NOMO-1 treated with dmso at 0.1 percent for 144 hours (cell line): ENCODE measurements at regions not wholly inside any gene's neighbourhood (a gene's known extent, or its start where the extent isn't known, plus 50 kb on each side); places are given as distances from the start of the nearest gene placed in this dataset.

Experiments used
- DNase-seq: peaks from one replicate; lab custom pipeline; 2025; ENCODE audit not compliant: unreplicated experiment; lab: John Stamatoyannopoulos, UW

DNA sequence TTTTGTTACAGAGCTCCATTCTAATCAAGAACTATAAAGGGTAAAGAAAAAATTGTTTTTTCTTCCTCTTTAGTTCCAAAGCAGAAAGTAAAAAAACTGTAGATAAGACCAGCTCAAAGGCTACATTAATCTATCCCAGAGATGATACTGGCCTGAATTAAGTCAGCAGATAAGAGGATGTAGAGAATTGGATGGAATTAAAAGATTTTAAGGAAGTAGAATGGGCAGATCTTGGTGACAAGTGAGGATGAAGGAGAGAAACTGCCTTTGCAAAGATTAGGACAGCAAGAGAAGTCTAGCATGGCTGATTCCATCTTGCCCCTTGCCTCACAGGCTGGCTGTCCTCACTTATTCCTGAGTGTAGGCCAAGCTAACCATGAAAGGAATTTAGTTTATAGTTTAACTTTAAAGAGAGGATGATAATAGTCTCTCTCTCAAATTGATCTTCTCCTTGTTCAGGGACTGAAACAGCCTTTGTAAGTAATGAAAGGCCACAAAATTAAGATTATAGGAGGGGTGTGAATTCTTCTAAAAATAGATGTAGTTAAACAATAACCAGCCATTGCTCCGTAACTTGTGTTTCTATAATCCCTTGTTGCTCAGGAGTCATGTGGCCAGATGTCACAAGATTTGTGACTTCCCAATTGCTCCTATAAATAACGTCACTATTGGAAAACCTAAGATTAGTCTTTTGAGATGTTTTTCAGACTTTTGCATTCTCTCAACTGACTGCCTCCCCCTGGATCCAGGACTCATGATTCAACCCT, 265.0 kb upstream of the USP24 start:
- no peak for DNase-seq

- no peak for DNase-seq
Measured at GRCh38 chr1:55478742-55479141, 263.6 kb upstream of the USP24 start.

- DNase-seq: no peak
Measured at GRCh38 chr1:55477953-55478352, 262.8 kb upstream of the USP24 start.

GRCh38 chr1:55476445-55477015, 261.4 kb upstream of the USP24 start:
- DNase-seq: no peak

- DNase-seq: peak; percentile 1
Measured at GRCh38 chr1:55474168-55474786, 259.1 kb upstream of the USP24 start.

GRCh38 chr1:55473661-55474060, 258.5 kb upstream of the USP24 start:
- no peak for DNase-seq

- DNase-seq: no peak
Measured at GRCh38 chr1:55472784-55473183, 257.6 kb upstream of the USP24 start.

DNA sequence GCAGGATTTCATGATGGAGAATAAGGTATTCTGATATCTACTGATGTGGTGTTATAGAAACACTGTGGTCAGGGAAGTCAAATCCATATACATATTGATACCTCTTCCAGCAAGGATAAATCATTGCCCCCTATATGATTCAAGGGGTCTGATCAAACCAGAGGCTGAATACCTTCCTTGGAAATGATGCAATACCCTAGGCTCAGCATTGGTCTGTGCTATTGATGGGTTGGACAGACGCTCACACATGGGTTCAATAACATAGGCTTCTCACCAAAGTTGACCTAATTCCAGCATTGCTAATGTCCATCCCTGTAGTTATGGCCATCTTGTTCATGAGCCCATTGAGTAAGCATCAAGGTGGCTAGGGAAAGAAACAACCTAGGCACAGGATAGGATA, 257.0 kb upstream of the USP24 start:
- no peak for DNase-seq

DNA sequence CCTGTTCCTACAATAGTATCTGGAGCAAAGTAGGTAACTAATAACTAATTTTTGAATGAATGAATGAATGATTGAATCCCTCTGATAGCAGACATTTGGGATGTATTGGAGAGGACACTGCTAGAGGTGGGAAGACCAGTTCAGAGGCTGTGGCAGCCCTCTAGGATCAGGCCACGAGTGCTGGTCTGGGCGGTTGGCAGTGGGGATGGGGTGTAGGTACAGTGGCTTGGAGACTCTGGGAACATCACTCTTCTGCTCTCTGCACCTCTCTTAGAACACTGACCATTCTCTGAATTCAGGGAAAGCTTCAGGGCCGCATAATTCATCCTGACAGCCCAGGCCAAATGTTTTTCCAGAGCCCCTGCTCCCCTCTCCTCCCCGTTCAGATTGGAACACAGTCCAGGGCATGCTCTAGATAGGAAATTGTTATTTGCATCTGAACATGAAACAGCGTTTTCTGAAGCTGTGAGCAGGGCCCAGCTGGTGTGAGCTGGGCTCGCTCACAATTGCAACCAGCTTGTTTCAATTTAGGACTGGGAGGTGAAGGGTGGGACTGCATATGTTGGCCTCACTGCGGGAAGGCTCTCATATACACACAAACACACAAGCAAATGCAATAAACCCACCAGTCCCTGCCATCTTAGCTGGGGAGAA, 253.1 kb upstream of the USP24 start:
- no peak for DNase-seq

GRCh38 chr1:55466921-55467320, 251.8 kb upstream of the USP24 start:
- DNase-seq: no peak

DNA sequence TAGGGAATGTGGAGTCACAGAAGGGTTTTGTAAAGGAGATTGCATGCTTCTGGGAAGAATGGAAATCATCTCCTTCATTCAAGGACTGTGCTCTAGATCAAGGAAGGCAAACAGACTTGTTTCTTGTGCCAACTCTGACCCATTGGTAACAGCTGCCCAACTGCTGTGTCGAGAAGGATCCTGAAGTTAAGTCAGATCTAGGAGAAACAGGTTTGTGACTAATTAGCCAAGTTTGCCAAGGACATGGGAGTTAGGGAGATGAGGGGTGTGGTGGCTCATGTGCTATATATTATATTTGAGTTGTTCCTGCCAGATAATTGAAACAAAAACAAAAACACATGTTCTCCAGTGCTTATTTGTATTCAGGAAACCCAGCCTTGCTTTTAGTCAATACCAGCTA, 251.2 kb upstream of the USP24 start:
- no peak for DNase-seq

GRCh38 chr1:55464550-55464949, 249.4 kb upstream of the USP24 start:
- no peak for DNase-seq

DNA sequence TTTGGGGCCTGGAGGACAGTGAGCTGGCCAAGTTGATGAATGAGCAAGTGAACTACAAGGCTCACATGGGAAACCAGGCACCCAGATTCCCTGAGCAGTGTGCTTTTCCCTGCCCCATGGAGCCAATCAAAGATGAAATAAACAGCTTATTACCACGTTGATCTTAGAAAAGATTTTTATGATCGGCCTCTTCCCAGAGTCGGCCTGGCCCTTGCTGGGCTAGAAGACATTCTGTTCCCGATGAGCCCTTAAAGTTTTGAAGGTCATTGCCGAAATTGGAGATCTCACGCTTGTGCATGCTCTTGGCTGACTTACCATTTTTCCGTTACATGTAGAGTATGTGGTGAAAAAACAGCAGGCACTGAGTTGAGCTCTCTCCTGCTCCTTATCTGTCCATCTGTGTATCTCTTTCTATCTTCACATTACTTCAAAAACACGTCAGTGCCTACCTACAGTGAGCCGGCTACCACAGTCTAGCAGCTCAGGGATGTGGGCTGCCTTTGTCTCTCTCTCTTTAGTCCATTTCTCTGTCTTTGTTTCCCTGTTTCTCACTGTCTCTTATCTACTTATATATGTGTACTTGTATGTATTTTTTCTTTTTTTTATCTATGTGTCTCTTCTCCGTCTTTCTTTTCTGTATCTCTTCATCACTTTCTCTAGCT, 248.8 kb upstream of the USP24 start:
- DNase-seq: no peak

- DNase-seq: no peak
Measured at GRCh38 chr1:55457874-55458273, 242.7 kb upstream of the USP24 start.

DNA sequence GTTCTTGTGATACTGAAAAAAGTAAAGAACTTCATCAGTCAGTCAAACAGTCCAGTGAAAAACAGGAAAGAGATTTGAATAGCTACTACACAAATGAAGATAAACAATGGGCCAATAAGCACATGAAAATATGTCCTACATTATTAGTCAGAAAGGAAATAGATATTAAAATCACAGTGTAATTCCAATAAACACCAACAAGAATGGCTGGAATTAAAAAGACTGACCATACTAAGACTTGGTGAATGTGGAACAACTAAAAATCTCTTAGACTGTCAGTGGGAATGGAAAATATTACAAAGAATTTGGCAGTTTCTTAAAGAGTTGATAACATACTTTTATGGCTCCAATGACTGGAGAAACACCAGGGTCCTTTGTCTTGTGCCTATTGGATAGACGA, 241.8 kb upstream of the USP24 start:
- DNase-seq: no peak

DNA sequence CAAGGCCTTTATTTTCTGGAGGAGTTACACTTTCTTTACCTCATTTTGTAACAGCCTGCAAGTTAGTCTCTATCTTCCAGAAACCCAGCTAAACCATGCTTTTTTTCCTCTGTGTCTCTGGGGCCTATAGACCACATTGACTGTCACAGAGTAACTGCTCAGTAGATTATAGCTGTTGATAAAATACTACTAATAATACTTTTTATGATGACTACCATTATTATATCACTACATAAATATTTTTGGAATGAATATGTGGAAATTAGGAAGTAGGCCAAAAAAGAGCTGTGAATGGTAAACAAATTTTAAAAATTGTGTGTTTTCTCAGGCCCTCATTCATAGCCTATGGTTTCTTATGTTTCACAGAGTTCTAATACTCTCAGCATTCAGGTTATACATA, 233.1 kb upstream of the USP24 start:
- DNase-seq: no peak

GRCh38 chr1:55447488-55447887, 232.3 kb upstream of the USP24 start:
- DNase-seq: no peak

DNA sequence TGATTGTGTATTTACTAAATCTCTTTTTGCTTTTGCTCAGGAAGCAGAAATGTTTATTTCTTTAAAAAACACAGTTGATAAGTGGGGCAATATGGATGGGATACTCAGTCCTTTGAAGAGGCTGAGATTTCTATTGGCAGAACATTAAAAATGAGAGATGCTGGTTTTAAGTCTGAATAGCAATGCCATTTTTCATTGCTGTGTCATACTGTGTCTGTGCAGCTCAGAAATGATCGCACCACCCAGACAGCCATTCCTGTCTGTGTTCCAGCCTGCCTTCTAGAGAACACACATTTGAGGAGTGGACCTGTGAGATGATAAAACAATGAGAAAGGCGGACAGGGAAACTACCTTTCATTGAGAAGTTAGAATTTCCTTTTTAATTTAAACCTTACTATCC, 231.2 kb upstream of the USP24 start:
- DNase-seq: no peak

DNA sequence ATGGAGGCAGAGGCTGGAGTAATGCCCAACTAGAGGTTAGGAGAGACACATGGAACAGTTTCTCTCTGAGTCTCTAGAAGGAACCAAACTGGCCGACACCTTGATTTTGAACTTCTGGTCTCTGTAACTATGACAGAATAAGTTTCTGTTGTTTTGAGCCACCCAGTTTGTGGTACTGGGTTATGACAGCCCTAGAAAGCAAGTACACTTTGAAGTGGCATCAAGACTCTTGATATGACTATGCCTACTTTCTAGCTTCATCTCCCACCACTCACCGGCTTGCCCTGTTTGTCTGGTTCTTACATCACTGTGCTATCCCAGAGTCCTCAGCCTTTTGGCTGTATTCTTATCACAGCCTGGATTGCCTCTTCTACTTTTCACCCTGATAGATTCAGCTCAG, 230.3 kb upstream of the USP24 start:
- no peak for DNase-seq

- no peak for DNase-seq
Measured at GRCh38 chr1:55444667-55445066, 229.5 kb upstream of the USP24 start.

DNA sequence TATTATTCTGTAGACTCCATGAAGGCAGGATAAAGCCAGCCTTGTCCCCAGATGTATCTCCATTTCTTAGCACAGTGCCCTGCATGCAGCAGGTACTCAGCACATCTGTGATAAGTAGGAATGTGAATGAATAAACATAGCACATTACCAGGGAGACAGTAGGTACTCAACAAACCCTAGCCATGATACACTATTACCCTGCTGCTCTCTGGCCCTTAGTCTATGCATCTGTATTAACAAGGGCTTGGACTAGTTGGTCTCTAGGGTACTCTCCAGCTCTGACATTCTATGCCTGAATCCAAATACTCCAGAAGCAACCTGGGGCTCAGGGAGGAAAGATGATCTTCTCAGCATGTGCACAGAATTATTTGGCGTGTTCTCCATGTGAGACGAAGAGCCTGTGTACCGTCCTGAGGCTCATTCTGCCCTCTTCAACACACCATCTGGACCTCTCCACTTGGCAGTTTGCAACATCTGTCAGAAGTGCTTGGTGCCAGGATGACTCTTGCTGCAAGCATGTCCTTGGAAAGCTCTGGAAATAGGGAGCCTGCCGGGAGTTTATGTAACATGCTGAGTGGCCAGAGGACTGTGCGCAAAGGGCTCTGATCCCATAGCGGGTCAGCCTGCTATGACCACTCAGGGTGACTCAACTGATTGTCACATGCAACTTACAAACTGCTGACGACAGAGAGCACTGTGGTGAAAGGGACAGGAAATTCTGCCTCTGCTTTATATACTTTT, 228.2 kb upstream of the USP24 start:
- no peak for DNase-seq
